Lower leg skin (tissue), 4 donors: ENCODE measurements at regions not wholly inside any gene's neighbourhood (a gene's known extent, or its start where the extent isn't known, plus 50 kb on each side); places are given as distances from the start of the nearest gene placed in this dataset.

ENCODE experiments used
- DNase-seq, 2 donors: peaks; one replicate each; pipeline ENCODE4 v3.0.0-alpha.2; 2019; ENCODE audit warnings: low spot score in 2 of 2
- H3K4me3 ChIP-seq: fragments of 200-600 bp; sonication (generic); 2 replicates; pipeline ENCODE4 v1.5.1; 2017; ENCODE audit warnings: mild to moderate bottlenecking, low read depth; ENCODE audit not compliant: poor library complexity, severe bottlenecking
- CTCF ChIP-seq, 3 donors: fragments of 450-650 bp; IDR thresholded peaks; one replicate each; pipeline ENCODE4 v1.5.1; 2016; ENCODE audit warnings: antibody characterized with exemption in 3 of 3, mild to moderate bottlenecking in 3 of 3, moderate library complexity in 2 of 3
- POLR2A ChIP-seq, 2 donors: fragments of 450-650 bp; IDR thresholded peaks; one replicate each; pipeline ENCODE4 v1.6.1; 2016 to 2017; ENCODE audit warnings: antibody characterized with exemption in 2 of 2, mild to moderate bottlenecking in 1 of 2, moderate library complexity in 1 of 2
- WGBS, 2 donors: methylation state at CpG; one replicate each; pipeline ENCODE4 v1.1.5; 2018; 5-methylcytosine and 5-hydroxymethylcytosine counted together
- intact Hi-C: fragments of 100-400 bp; cut with DNase I; formaldehyde crosslinking; loops from one replicate; pipeline ENCODE4 v1.15.0; 2023; ENCODE audit warnings: low total_unique reads

GRCh38 chr17:11056926-11057325 lies 184.1 kb upstream of the SHISA6 start:
- TF ChIP-seq CTCF (IDR thresholded peaks at IDR 0.05) (no peak), POLR2A (IDR thresholded peaks at IDR 0.05) (no peak)
- no peak overlapping the region for H3K4me3 ChIP-seq
- intact Hi-C loops: no loop called here
- DNase-seq: no peak

GRCh38 chr17:11053846-11054245 lies 187.2 kb upstream of the SHISA6 start:
- intact Hi-C loops: no loop called here
- TF ChIP-seq POLR2A (IDR thresholded peaks at IDR 0.05): no peak
- WGBS, 2 donors: 25 to 27% methylated on average over 3 of the region's 3 CpGs
- no peak overlapping the region for H3K4me3 ChIP-seq
- peak in 1 of 2 donors; percentile 74 for DNase-seq

- intact Hi-C loops: no loop called here
- 73 to 86% methylated on average over 2 of the region's 2 CpGs for WGBS, 2 donors
Measured at GRCh38 chr17:11049539-11049938, 191.5 kb upstream of the SHISA6 start.

GRCh38 chr17:11047228-11047627 lies 193.8 kb upstream of the SHISA6 start:
- TF ChIP-seq POLR2A (IDR thresholded peaks at IDR 0.05) (no peak), CTCF (IDR thresholded peaks at IDR 0.05) (no peak)
- WGBS, 2 donors: 38 to 39% methylated on average over 2 of the region's 2 CpGs
- no peak for DNase-seq
- intact Hi-C loops: no loop called here
- no peak overlapping the region for H3K4me3 ChIP-seq

More at GRCh38 chr17:11049539-11049938, 191.5 kb upstream of the SHISA6 start:
- peak in 1 of 2 donors; percentile 66 for DNase-seq
- TF ChIP-seq POLR2A (IDR thresholded peaks at IDR 0.05) (no peak), CTCF (IDR thresholded peaks at IDR 0.05) (no peak)
- H3K4me3 ChIP-seq: no peak overlapping the region

- no peak for TF ChIP-seq POLR2A (IDR thresholded peaks at IDR 0.05)
- no peak for DNase-seq
- H3K4me3 ChIP-seq: no peak overlapping the region
- intact Hi-C loops: no loop called here
- 43 to 69% methylated on average over 1 of the region's 1 CpG for WGBS, 2 donors
Measured at GRCh38 chr17:11039342-11039741, 201.5 kb upstream of the PIRT start.

- DNase-seq: peak in 1 of 2 donors; percentile 43
- intact Hi-C loops: no loop called here
- TF ChIP-seq POLR2A (IDR thresholded peaks at IDR 0.05) (no peak), CTCF (IDR thresholded peaks at IDR 0.05) (no peak)
- H3K4me3 ChIP-seq: no peak overlapping the region
- WGBS, 2 donors: 44 to 48% methylated on average over 5 of the region's 5 CpGs
Measured at GRCh38 chr17:11035681-11036080, 197.8 kb upstream of the PIRT start.

GRCh38 chr17:11031787-11032186 lies 193.9 kb upstream of the PIRT start:
- WGBS, 2 donors: 86 to 88% methylated on average over 4 of the region's 4 CpGs
- H3K4me3 ChIP-seq: no peak overlapping the region
- intact Hi-C loops: no loop called here
- no peak for TF ChIP-seq POLR2A (IDR thresholded peaks at IDR 0.05)
- no peak for TF ChIP-seq CTCF (IDR thresholded peaks at IDR 0.05)
- DNase-seq: peak in 1 of 2 donors; percentile 29
